Common myeloid progenitor, CD34-positive (primary cell): ENCODE measurements at regions not wholly inside any gene's neighbourhood (a gene's known extent, or its start where the extent isn't known, plus 50 kb on each side); places are given as distances from the start of the nearest gene placed in this dataset.

ENCODE experiments used
- CTCF ChIA-PET: fragments of 350-600 bp; sonication (Branson Sonifier 250); formaldehyde crosslinking; loops from one replicate; lab custom pipeline; 2021; ENCODE audit warnings: antibody characterized with exemption; lab: Charles Lee
- POLR2A ChIA-PET: fragments of 350-600 bp; sonication (Branson Sonifier 250); formaldehyde crosslinking; loops from one replicate; lab custom pipeline; 2021; ENCODE audit warnings: antibody characterized with exemption; lab: Charles Lee
- DNase-seq, 3 donors: peaks; one replicate each; pipeline versions ENCODE4 v3.0.0 to v3.0.0-alpha.2; 2013
- H3K27ac ChIP-seq, 2 experiments: 1 replicate in 1 of 2; 2 replicates in 1 of 2; pipeline ENCODE4 v1.7.0; 2013; ENCODE audit warnings: inconsistent platforms in 2 of 2, low read length in 2 of 2, mild to moderate bottlenecking in 2 of 2, low read depth in 1 of 2, moderate library complexity in 1 of 2; ENCODE audit not compliant: severe bottlenecking in 2 of 2, insufficient read depth in 1 of 2, poor library complexity in 1 of 2
- H3K27me3 ChIP-seq, 5 experiments: replicated peaks in 2 of 5; 1 replicate in 3 of 5; 2 replicates in 2 of 5; pipeline versions ENCODE4 v1.6.1 to v1.7.0; 2013; ENCODE audit warnings: low read length in 4 of 5, mild to moderate bottlenecking in 2 of 5, moderate library complexity in 2 of 5, inconsistent platforms in 1 of 5; ENCODE audit not compliant: insufficient read depth in 5 of 5, control insufficient read depth in 4 of 5
- H3K36me3 ChIP-seq, 4 experiments: 1 replicate in 2 of 4; 2 replicates in 2 of 4; pipeline versions ENCODE4 v1.6.1 to v1.7.0; 2013; ENCODE audit warnings: low read length in 3 of 4, control low read depth in 1 of 4, mild to moderate bottlenecking in 1 of 4; ENCODE audit not compliant: control insufficient read depth in 4 of 4, insufficient read depth in 4 of 4
- H3K4me1 ChIP-seq, 4 experiments: 1 replicate in 3 of 4; 2 replicates in 1 of 4; pipeline versions ENCODE4 v1.6.1 to v1.7.1; 2013; ENCODE audit warnings: low read length in 3 of 4, mild to moderate bottlenecking in 3 of 4, control low read depth in 1 of 4, inconsistent platforms in 1 of 4, moderate library complexity in 1 of 4; ENCODE audit not compliant: control insufficient read depth in 4 of 4, insufficient read depth in 4 of 4; ENCODE audit errors: control extremely low read depth in 1 of 4
- H3K4me3 ChIP-seq, 7 experiments: 1 replicate in 4 of 7; 2 replicates in 3 of 7; pipeline versions ENCODE4 v1.5.1 to v1.7.0; 2013; ENCODE audit warnings: mild to moderate bottlenecking in 7 of 7, low read length in 6 of 7, moderate library complexity in 6 of 7, inconsistent platforms in 2 of 7, low read depth in 2 of 7, control low read depth in 1 of 7; ENCODE audit not compliant: insufficient read depth in 4 of 7, control insufficient read depth in 1 of 7; ENCODE audit errors: extremely low read depth in 1 of 7
- H3K9me3 ChIP-seq, 5 experiments: 1 replicate in 4 of 5; 2 replicates in 1 of 5; pipeline versions ENCODE4 v1.6.1 to v1.7.1; 2013; ENCODE audit warnings: low read length in 4 of 5, mild to moderate bottlenecking in 2 of 5, inconsistent platforms in 1 of 5, low read depth in 1 of 5, moderate library complexity in 1 of 5; ENCODE audit not compliant: control insufficient read depth in 4 of 5, insufficient read depth in 2 of 5; ENCODE audit errors: control extremely low read depth in 1 of 5
- WGBS: methylation state at CpG from one replicate; pipeline ENCODE4 v1.1.5; 2013; ENCODE audit not compliant: insufficient coverage; 5-methylcytosine and 5-hydroxymethylcytosine counted together

DNA sequence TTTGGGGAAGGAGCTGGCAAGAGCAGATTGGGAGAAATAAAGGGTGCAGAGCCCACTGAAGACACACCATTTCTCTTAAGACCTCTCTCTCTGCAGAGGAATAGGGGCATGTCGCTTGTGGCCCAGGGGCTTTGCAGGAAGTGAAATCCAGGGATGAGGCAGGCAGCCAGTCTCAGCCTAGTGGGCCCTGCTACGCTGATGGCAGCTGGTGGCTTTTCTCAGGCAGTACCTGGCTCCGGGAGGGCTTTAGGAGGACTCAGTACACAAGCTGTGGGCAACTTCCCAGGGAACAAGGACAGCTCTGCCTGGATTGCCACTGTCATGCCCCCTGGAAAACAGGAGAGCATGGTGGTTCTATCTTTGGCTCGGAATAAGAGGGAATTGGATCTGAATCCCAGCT is 76.2 kb upstream of the NEURL1B start:
- Histone ChIP-seq H3K4me1 (no peaks in the 10 kb centered on the region), H3K9me3 (no peaks in the 10 kb centered on the region), H3K4me3 (no peak overlapping the region), H3K27ac (no peak overlapping the region), H3K36me3 (no peaks in the 10 kb centered on the region), H3K27me3 (no peaks in the 10 kb centered on the region)
- POLR2A ChIA-PET, result no interaction called here
- 100% methylated on average over 2 of the region's 4 CpGs for WGBS
- no peak for DNase-seq
- CTCF ChIA-PET, result interaction anchor here (0.9 to 1.9 kb wide), 2 partner anchors 16 to 134 kb away, joined by 3 to 5 read pairs; no protein-coding TSS in a partner anchor

DNA sequence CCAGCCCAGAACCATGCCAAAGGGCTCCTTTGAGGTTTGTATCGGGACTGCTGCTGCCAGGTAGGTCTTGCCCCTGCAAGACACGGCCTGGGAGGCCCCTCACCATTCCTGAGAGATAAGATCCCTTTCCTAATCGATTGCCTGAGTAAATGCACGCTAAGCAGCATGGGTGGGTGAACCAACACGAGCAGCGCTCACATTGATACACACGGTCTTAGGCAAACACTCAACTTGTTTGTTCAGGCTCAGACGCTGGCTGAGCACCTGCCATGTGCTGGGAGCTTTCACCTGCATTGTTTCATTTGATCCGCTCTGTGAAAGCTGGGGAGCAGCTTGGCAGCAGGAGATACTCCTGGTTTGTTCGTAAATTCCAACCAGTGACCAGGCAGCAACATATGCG is 76.9 kb upstream of the NEURL1B start:
- H3K4me3 ChIP-seq, result no peak overlapping the region
- no peaks in the 10 kb centered on the region for H3K27me3 ChIP-seq
- CTCF ChIA-PET, result interaction anchor here (1.9 kb wide), 1 partner anchor 135 kb away, joined by 5 read pairs; no protein-coding TSS in a partner anchor
- no peaks in the 10 kb centered on the region for H3K4me1 ChIP-seq
- 92% methylated on average over 11 of the region's 11 CpGs for whole genome bisulfite sequencing
- no peak for DNase-seq
- POLR2A ChIA-PET, result no interaction called here
- H3K36me3 ChIP-seq, result no peaks in the 10 kb centered on the region
- H3K9me3 ChIP-seq, result no peaks in the 10 kb centered on the region
- no peak overlapping the region for H3K27ac ChIP-seq

DNA sequence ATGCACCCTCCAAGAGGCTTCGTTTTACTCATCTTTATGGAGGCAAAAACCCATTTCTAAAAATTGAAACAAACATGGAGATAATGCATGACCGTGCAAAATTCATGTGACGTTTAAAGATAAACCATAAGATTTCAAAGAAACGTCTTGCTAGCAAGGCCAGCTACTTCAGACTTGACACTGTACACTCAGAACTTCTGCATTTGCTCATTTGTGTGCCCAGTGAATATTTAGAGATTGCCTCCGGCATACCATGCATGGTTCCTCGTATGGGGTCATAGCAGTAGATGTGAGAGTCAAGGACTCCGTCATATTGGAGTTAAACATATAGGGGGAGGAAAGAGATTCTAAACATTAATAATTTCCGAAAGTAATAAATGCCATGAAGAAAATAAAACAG is 78.6 kb upstream of the NEURL1B start:
- Histone ChIP-seq H3K9me3 (no peaks in the 10 kb centered on the region), H3K36me3 (no peaks in the 10 kb centered on the region), H3K4me3 (no peak overlapping the region), H3K4me1 (no peaks in the 10 kb centered on the region), H3K27ac (no peak overlapping the region), H3K27me3 (no peaks in the 10 kb centered on the region)
- DNase-seq, result peak in 1 of 3 donors; percentile 12
- ChIA-PET CTCF (no interaction called here), POLR2A (no interaction called here)
- WGBS, result 82% methylated on average over 6 of the region's 8 CpGs

DNA sequence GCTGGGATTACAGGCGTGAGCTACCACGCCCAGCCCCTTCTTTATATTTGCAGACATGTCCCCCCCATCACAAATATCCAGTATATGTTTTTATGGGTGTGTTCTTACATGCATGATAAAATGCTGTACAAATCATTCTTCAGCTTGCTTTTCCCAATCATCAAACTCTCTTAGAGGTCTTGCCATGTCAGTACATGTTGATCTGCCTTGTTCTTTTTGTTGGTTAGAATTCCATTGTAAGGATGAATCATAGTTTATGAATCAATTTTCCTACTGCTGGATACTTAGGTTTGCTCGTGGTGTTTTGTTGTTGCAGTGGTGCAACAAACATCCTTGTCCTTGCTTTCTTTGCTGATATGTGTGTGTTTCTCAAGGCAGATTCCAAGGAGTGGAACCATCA is 79.9 kb upstream of the NEURL1B start:
- H3K4me3 ChIP-seq, result no peak overlapping the region
- no peaks in the 10 kb centered on the region for H3K36me3 ChIP-seq
- ChIA-PET POLR2A (no interaction called here), CTCF (interaction anchor here (1.5 kb wide), 1 partner anchor 100 kb away, joined by 4 read pairs; no protein-coding TSS in a partner anchor)
- DNase-seq, result no peak
- no peak overlapping the region for H3K27ac ChIP-seq
- WGBS, result 100% methylated on average over 1 of the region's 3 CpGs
- H3K27me3 ChIP-seq, result no peaks in the 10 kb centered on the region
- H3K9me3 ChIP-seq, result no peaks in the 10 kb centered on the region
- no peaks in the 10 kb centered on the region for H3K4me1 ChIP-seq

DNA sequence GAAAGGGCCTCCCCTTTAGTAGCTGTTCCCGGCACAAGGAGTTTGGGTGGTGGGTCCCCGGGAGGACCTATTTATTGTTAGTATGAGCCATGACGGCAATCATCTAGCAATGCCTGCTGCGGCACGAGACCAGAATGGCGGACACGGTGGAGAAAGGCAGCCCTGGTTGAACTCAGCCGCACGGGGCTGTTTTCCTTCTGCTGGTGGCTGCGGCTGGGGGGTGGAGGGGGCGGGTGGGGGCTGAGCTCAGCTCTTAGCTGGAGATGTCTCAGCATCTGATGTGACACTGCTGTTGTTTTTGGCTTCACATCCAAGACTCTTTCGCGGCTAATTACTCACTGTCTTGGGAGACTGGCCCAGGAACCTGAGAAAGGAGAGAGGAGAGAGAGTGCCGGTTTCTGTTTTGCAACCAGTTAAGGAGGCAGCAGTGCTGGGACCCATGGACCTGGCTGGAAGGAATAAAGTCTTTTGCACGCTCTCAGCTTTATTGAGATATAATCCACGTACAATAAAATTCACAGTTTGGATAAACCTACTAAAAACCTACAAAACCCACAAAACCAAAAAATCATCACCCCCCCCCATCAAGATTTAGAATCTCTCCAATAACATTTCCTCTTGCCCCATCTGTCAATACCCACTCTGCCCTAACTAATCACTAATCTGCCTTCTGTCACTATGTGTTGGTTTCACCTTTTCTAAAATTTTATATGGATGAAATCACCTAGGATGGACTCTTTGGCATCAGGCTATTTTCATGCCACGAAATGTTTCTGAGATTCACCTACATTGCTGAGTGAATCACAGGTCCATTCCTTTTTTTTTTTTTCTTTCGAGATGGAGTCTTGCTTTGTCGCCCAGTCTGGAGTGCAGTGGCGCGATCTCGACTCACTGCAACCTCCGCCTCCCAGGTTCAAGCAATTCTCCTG is 81.8 kb upstream of the NEURL1B start:
- Histone ChIP-seq H3K4me3 (no peak overlapping the region), H3K9me3 (no peaks in the 10 kb centered on the region), H3K36me3 (no peaks in the 10 kb centered on the region), H3K4me1 (no peaks in the 10 kb centered on the region), H3K27ac (no peak overlapping the region), H3K27me3 (no peaks in the 10 kb centered on the region)
- WGBS, result 90% methylated on average over 13 of the region's 23 CpGs
- CTCF ChIA-PET, result interaction anchor here (1.3 kb wide), 1 partner anchor 80 kb away, joined by 4 read pairs; no protein-coding TSS in a partner anchor
- peak in 1 of 3 donors; percentile 6 for DNase-seq
- POLR2A ChIA-PET, result no interaction called here

DNA sequence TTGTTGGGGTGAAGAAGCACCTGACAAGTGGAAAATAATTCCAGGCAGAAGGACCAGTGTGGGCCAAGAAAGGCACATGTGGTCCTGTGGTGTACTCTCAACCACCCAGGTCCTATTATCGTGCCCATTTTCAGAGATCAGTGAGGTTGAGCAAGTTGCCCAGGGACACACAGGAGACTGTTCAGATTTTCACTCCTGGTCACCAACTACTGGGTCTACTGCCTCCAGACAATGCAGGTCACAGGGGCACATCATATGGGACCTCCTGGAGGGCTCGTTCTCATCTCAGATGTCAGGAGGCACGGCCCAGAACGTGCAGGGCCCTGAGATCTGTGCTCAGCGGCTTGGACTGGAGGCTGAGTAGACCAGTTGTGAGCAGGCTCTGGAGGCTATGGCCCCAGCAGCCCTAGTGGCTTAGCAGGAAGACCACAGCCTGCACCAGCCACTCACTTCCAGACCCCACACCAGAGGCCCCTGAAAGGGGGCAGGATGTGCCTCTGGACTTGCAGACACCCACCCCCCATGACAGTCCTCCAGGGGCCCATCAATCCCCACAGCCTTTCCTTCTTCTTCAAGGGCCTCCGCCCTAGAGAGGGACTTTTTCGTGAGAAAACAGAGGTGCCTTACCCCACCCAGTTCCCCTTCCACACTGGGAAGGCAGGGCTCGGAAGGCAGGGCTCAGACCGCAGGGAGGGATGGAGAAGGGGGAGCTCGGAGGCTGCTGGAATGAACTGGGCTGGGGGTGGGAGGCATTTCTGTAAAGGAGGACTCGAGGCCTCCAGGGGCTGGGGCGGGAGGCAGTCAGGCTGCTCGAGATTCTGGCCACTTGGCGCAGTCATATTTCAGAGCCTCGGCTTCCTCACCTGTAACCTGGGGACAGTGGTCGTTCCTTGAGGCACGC is 82.7 kb upstream of the NEURL1B start:
- WGBS, result 94% methylated on average over 14 of the region's 17 CpGs
- DNase-seq, result no peak
- ChIA-PET CTCF (interaction anchor here (1.3 kb wide), 1 partner anchor 79 kb away, joined by 4 read pairs; no protein-coding TSS in a partner anchor), POLR2A (no interaction called here)
- no peaks in the 10 kb centered on the region for H3K4me1 ChIP-seq
- no peaks in the 10 kb centered on the region for H3K27me3 ChIP-seq
- H3K27ac ChIP-seq, result no peak overlapping the region
- H3K36me3 ChIP-seq, result no peaks in the 10 kb centered on the region
- no peak overlapping the region for H3K4me3 ChIP-seq
- H3K9me3 ChIP-seq, result no peaks in the 10 kb centered on the region
